CD14-positive monocyte (primary cell): ENCODE measurements at regions not wholly inside any gene's neighbourhood (a gene's known extent, or its start where the extent isn't known, plus 50 kb on each side); places are given as distances from the start of the nearest gene placed in this dataset.

Experiments used
- DNase-seq, 3 donors: peaks; one replicate each; pipeline ENCODE4 v3.0.0-alpha.2; 2011 to 2022
- H2AFZ ChIP-seq: 2 replicates; pipeline ENCODE4 v1.6.0; 2012; ENCODE audit warnings: mild to moderate bottlenecking, low read depth, low read length, inconsistent platforms; ENCODE audit not compliant: insufficient read depth, poor library complexity, severe bottlenecking
- H3K27ac ChIP-seq, 2 donors: 1 replicate in 1 of 2; 2 replicates in 1 of 2; pipeline ENCODE4 v1.5.1; 2012 to 2013; ENCODE audit warnings: low read length in 2 of 2, control low read depth in 1 of 2, inconsistent platforms in 1 of 2, low read depth in 1 of 2, mild to moderate bottlenecking in 1 of 2
- H3K27me3 ChIP-seq, 2 donors: one replicate each; pipeline versions ENCODE4 v1.6.0 to v1.6.1; 2011 to 2013; ENCODE audit warnings: low read length in 2 of 2; ENCODE audit not compliant: control insufficient read depth in 2 of 2, insufficient read depth in 2 of 2
- H3K36me3 ChIP-seq, 2 donors: replicated peaks in 1 of 2; 1 replicate in 1 of 2; 2 replicates in 1 of 2; pipeline versions ENCODE4 v1.5.1 to v1.6.1; 2012 to 2013; ENCODE audit warnings: low read length in 2 of 2, control low read depth in 1 of 2, inconsistent platforms in 1 of 2, mild to moderate bottlenecking in 1 of 2; ENCODE audit not compliant: insufficient read depth in 2 of 2, control insufficient read depth in 1 of 2
- H3K4me1 ChIP-seq, 2 donors: 1 replicate in 1 of 2; 2 replicates in 1 of 2; pipeline versions ENCODE4 v1.5.1 to v1.6.1; 2012 to 2013; ENCODE audit warnings: low read length in 2 of 2, control low read depth in 1 of 2, inconsistent platforms in 1 of 2, mild to moderate bottlenecking in 1 of 2, moderate library complexity in 1 of 2; ENCODE audit not compliant: insufficient read depth in 2 of 2, control insufficient read depth in 1 of 2
- H3K4me2 ChIP-seq: replicated peaks from 2 replicates; pipeline ENCODE3; 2012; ENCODE audit warnings: low read length, moderate library complexity, mild to moderate bottlenecking; ENCODE audit not compliant: poor library complexity, severe bottlenecking; ENCODE audit errors: extremely low read depth
- H3K4me3 ChIP-seq, 3 experiments: fragments of 200-600 bp in 1 of 3; sonication (generic) in 1 of 3; replicated peaks in 1 of 3; 1 replicate in 2 of 3; 2 replicates in 1 of 3; pipeline ENCODE4 v1.5.1; 2011 to 2013; ENCODE audit warnings: low read length in 3 of 3, mild to moderate bottlenecking in 3 of 3, control low read depth in 2 of 3, low read depth in 2 of 3, inconsistent platforms in 1 of 3, moderate library complexity in 1 of 3
- H3K79me2 ChIP-seq: 2 replicates; pipeline ENCODE4 v1.6.0; 2012; ENCODE audit warnings: mild to moderate bottlenecking, control low read depth, inconsistent platforms, low read length, moderate library complexity; ENCODE audit not compliant: insufficient read depth
- H3K9ac ChIP-seq: 2 replicates; pipeline ENCODE4 v1.6.0; 2017; ENCODE audit warnings: low read length, mild to moderate bottlenecking; ENCODE audit not compliant: insufficient read depth, poor library complexity, severe bottlenecking
- H3K9me3 ChIP-seq, 2 donors: replicated peaks in 1 of 2; 1 replicate in 1 of 2; 2 replicates in 1 of 2; pipeline versions ENCODE4 v1.5.1 to v1.6.1; 2012 to 2013; ENCODE audit warnings: low read length in 2 of 2, control low read depth in 1 of 2; ENCODE audit not compliant: control insufficient read depth in 1 of 2, insufficient read depth in 1 of 2
- H4K20me1 ChIP-seq: 2 replicates; pipeline ENCODE4 v1.6.0; 2012; ENCODE audit warnings: mild to moderate bottlenecking, low read length, control low read depth, moderate library complexity; ENCODE audit not compliant: insufficient read depth
- H3K27ac Mint-ChIP-seq, 7 donors: one replicate each; pipeline ENCODE4 v1.8.0; 2020; ENCODE audit warnings: mild to moderate bottlenecking in 7 of 7, mixed read lengths in 7 of 7, moderate library complexity in 6 of 7, inconsistent platforms in 2 of 7
- H3K27me3 Mint-ChIP-seq, 3 donors: one replicate each; pipeline ENCODE4 v1.8.0; 2021 to 2022; ENCODE audit warnings: low read depth in 3 of 3, mild to moderate bottlenecking in 3 of 3, mixed read lengths in 3 of 3, moderate library complexity in 3 of 3, inconsistent platforms in 1 of 3
- H3K36me3 Mint-ChIP-seq, 2 donors: one replicate each; pipeline ENCODE4 v1.8.0; 2020; ENCODE audit warnings: mixed read lengths in 2 of 2, inconsistent platforms in 1 of 2, mild to moderate bottlenecking in 1 of 2
- H3K4me1 Mint-ChIP-seq: one replicate; pipeline ENCODE4 v1.8.0; 2020; ENCODE audit warnings: mild to moderate bottlenecking, mixed read lengths
- H3K4me3 Mint-ChIP-seq, 2 donors: one replicate each; pipeline ENCODE4 v1.8.0; 2020; ENCODE audit warnings: mild to moderate bottlenecking in 2 of 2, mixed read lengths in 2 of 2, moderate library complexity in 1 of 2
- H3K9me3 Mint-ChIP-seq, 7 donors: one replicate each; pipeline ENCODE4 v1.8.0; 2020 to 2022; ENCODE audit warnings: mixed read lengths in 7 of 7, mild to moderate bottlenecking in 6 of 7, moderate library complexity in 6 of 7, inconsistent platforms in 2 of 7
- CTCF ChIP-seq: fragments of 200-600 bp; IDR thresholded peaks from one replicate; pipeline ENCODE4 v1.8.0; 2022; ENCODE audit warnings: antibody characterized with exemption, mild to moderate bottlenecking
- WGBS: methylation state at CpG from one replicate; pipeline ENCODE4 v1.1.5; 2013; ENCODE audit warnings: missing lambda C conversion rate; ENCODE audit not compliant: insufficient coverage; 5-methylcytosine and 5-hydroxymethylcytosine counted together
- intact Hi-C, 2 donors: fragments of 100-400 bp; cut with micrococcal nuclease; formaldehyde crosslinking; loops; one replicate each; pipeline versions ENCODE4 v1.15.0 to v1.15.1; 2023

DNA sequence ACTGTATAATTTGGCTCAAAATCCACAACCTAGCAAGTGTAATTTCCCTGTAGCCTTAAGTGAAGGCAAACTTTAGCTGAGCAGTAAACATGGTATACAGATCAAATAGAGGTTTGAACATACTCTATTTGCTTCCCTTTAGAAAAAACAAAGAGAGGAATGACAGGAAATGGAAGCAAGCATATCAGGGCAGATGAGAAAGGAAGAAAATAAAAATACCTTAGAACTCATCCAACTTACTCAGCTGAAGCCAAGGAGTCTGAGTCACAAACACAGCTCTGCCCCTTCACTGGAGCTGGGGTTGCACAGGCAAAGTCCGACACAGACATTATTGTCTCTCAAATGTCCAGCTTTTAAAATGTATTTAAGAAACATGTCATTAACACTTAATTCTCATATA lies 379.9 kb upstream of the IRAK1BP1 start:
- Mint-ChIP-seq H3K27ac (no peak overlapping the region), H3K9me3 (peaks cover 0 to 4% (median 0%) of the 10 kb centered on the region in 7 donors), H3K36me3 (no peaks in the 10 kb centered on the region), H3K4me1 (no peaks in the 10 kb centered on the region), H3K4me3 (no peak overlapping the region), H3K27me3 (no peaks in the 10 kb centered on the region)
- H3K79me2 ChIP-seq = no peaks in the 10 kb centered on the region
- no peak overlapping the region for H3K4me2 ChIP-seq
- no CpG with 5 or more reads among the region's 1 CpG for WGBS
- H3K27ac ChIP-seq = no peak overlapping the region
- no peaks in the 10 kb centered on the region for H3K27me3 ChIP-seq
- H2AFZ ChIP-seq = no peak overlapping the region
- no peak overlapping the region for H3K4me3 ChIP-seq
- no peaks in the 10 kb centered on the region for H3K9me3 ChIP-seq
- TF ChIP-seq CTCF = no peak
- H3K4me1 ChIP-seq = no peaks in the 10 kb centered on the region
- H3K9ac ChIP-seq = no peak overlapping the region
- H4K20me1 ChIP-seq = no peaks in the 10 kb centered on the region
- H3K36me3 ChIP-seq = no peaks in the 10 kb centered on the region
- intact Hi-C loops = no loop called here
- no peak for DNase-seq

DNA sequence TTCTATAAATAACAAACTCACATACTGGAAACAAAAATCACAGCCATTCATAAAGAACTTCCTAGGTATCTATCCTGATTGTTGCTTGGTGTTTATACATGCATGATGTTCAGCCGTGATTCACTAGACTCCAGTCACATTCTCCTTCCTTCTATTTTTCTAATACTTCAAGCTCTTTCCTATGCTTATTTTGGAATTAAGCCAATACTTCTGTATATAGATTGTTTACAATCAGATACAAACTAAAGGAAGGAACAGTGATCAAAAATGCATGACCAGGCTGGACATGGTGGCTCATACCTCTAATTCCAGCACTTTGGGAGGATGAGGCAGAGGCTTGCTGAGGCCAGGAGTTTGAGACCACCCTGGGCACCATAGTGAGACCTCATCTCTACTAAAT lies 377.5 kb upstream of the IRAK1BP1 start:
- no CpG with 5 or more reads among the region's 1 CpG for WGBS
- H3K4me2 ChIP-seq = no peak overlapping the region
- no peaks in the 10 kb centered on the region for H3K36me3 Mint-ChIP-seq
- H3K79me2 ChIP-seq = no peaks in the 10 kb centered on the region
- H3K27me3 ChIP-seq = no peaks in the 10 kb centered on the region
- no peak overlapping the region for H3K27ac ChIP-seq
- no peak for TF ChIP-seq CTCF
- intact Hi-C loops = no loop called here
- no peak overlapping the region for H3K9ac ChIP-seq
- H3K4me1 Mint-ChIP-seq = no peaks in the 10 kb centered on the region
- H3K4me3 ChIP-seq = no peak overlapping the region
- no peaks in the 10 kb centered on the region for H3K36me3 ChIP-seq
- H3K27me3 Mint-ChIP-seq = peaks cover 0 to 2% (median 0%) of the 10 kb centered on the region in 3 donors
- H3K4me3 Mint-ChIP-seq = no peak overlapping the region
- no peaks in the 10 kb centered on the region for H3K9me3 ChIP-seq
- H3K9me3 Mint-ChIP-seq = peaks cover 0 to 3% (median 0%) of the 10 kb centered on the region in 7 donors
- no peaks in the 10 kb centered on the region for H3K4me1 ChIP-seq
- H2AFZ ChIP-seq = no peak overlapping the region
- no peak for DNase-seq
- no peaks in the 10 kb centered on the region for H4K20me1 ChIP-seq
- no peak overlapping the region for H3K27ac Mint-ChIP-seq
